ENCODE measurements at regions not wholly inside any gene's neighbourhood (a gene's known extent, or its start where the extent isn't known, plus 50 kb on each side); places are given as distances from the start of the nearest gene placed in this dataset.
"Not testable (repeated sequence)": the region's sequence is repeated elsewhere in the genome, so short reads cannot be mapped to it uniquely, and the experiment has no call there.

DNA sequence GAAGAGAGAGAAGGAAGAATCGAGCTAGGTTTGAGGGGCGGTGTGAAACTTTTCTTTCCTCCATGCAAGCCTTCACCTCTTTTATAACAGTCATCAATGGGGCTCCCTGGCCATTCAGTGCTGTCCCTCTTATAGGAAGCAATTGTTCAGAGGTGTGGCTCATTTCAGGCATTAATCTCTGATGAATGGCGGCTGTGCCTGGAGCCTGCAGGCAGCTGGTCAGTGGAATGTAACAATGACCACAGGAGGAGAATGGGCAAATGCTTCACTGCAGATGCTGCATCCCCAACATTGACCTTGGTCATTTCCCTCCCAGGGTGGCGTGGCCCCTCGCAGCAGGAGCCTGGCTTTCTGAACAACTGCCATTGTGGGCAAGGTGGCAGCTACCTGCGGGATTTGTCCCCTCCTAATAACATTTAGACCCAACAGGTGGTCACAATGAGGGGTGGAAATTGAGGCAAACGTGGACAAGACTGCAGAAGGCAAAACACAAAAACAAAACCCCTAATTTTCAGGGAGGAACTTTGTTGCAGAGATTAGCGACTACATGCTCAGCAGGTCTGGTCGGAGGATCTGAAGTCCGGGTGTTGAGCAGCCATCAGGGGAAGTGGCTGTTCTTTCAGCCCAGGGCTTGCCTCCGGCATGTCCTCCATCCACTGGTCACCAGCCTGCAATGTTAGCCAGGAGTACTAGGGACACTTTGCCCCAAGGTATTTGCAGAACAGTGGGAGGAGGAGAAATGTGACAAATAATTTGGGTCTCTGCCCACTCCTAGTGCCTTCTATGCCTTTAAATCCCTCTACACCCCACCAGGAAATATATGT lies 97.3 kb upstream of the PAXBP1 start:
- peaks cover 25% of the 10 kb centered on the region for H3K27me3 ChIP-seq (ENCODE audit: insufficient read depth, poor library complexity, severe bottlenecking)
- no peak for DNase-seq (ENCODE audit: low spot score)
- H3K36me3 ChIP-seq (ENCODE audit: low read depth) = no peaks in the 10 kb centered on the region
- no peaks in the 10 kb centered on the region for H3K4me1 ChIP-seq (ENCODE audit: insufficient read depth, poor library complexity, severe bottlenecking)
- TF ChIP-seq, protein P1, sequence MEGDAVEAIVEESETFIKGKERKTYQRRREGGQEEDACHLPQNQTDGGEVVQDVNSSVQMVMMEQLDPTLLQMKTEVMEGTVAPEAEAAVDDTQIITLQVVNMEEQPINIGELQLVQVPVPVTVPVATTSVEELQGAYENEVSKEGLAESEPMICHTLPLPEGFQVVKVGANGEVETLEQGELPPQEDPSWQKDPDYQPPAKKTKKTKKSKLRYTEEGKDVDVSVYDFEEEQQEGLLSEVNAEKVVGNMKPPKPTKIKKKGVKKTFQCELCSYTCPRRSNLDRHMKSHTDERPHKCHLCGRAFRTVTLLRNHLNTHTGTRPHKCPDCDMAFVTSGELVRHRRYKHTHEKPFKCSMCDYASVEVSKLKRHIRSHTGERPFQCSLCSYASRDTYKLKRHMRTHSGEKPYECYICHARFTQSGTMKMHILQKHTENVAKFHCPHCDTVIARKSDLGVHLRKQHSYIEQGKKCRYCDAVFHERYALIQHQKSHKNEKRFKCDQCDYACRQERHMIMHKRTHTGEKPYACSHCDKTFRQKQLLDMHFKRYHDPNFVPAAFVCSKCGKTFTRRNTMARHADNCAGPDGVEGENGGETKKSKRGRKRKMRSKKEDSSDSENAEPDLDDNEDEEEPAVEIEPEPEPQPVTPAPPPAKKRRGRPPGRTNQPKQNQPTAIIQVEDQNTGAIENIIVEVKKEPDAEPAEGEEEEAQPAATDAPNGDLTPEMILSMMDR (IDR thresholded peaks at IDR 0.05; ENCODE audit: poor library complexity, severe bottlenecking) = no peak
- no peak for ATAC-seq (ENCODE audit: low read depth)
- H3K27ac ChIP-seq (ENCODE audit: poor library complexity, severe bottlenecking) = no peak overlapping the region
- no peak overlapping the region for H3K4me3 ChIP-seq (ENCODE audit: severe bottlenecking)
- H3K9me3 ChIP-seq (ENCODE audit: severe bottlenecking) = no peaks in the 10 kb centered on the region

DNA sequence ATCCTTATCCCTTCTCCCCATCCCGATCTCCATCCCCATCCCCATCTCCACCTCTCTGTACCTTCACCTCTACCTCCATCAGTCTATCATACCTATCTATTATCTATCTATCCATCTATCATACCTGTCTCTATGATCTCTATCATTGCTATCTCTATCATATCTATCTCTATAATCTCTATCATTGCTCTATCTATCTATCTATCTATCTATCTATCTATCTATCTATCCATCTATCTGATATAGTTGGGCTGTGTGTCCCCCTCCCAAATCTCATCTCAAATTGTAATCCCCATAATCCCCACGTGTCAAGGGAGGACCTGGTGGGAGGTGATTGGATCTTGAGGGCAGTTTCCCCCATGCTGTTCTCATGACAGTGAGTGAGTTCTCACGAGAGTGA lies 97.9 kb upstream of the PAXBP1 start:
- no peaks in the 10 kb centered on the region for H3K36me3 ChIP-seq (ENCODE audit: low read depth)
- H3K27ac ChIP-seq (ENCODE audit: poor library complexity, severe bottlenecking) = no peak overlapping the region
- no peaks in the 10 kb centered on the region for H3K4me1 ChIP-seq (ENCODE audit: insufficient read depth, poor library complexity, severe bottlenecking)
- no peak overlapping the region for H3K4me3 ChIP-seq (ENCODE audit: severe bottlenecking)
- peaks cover 25% of the 10 kb centered on the region for H3K27me3 ChIP-seq (ENCODE audit: insufficient read depth, poor library complexity, severe bottlenecking)
- H3K9me3 ChIP-seq (ENCODE audit: severe bottlenecking) = no peaks in the 10 kb centered on the region
- DNase-seq (ENCODE audit: low spot score) = no peak
- ATAC-seq (ENCODE audit: low read depth) = no peak
- TF ChIP-seq, protein P1 (IDR thresholded peaks at IDR 0.05; ENCODE audit: poor library complexity, severe bottlenecking) = no peak

DNA sequence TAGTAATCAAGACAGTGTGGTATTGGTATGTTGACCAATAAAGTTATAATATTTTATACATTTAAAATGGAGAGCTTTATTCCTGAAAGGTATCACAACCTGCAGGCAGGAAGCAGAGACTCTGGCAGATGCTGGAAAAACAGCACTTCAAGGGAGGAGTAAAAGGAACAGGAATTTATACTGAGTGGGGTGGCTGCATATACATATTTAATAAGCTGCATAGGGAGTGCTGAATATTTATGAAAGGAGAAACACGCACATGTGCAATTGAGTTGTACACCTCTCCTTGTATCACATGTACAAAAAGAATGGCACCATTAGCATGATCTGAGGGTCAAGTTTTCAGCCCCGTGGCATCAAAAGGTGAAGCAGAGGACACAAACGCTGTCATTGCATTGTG lies 104.9 kb upstream of the PAXBP1 start:
- peaks cover 7% of the 10 kb centered on the region for H3K27me3 ChIP-seq (ENCODE audit: insufficient read depth, poor library complexity, severe bottlenecking)
- no peaks in the 10 kb centered on the region for H3K4me1 ChIP-seq (ENCODE audit: insufficient read depth, poor library complexity, severe bottlenecking)
- TF ChIP-seq, protein P1 (IDR thresholded peaks at IDR 0.05; ENCODE audit: poor library complexity, severe bottlenecking) = no peak
- no peaks in the 10 kb centered on the region for H3K36me3 ChIP-seq (ENCODE audit: low read depth)
- no peak overlapping the region for H3K27ac ChIP-seq (ENCODE audit: poor library complexity, severe bottlenecking)
- DNase-seq (ENCODE audit: low spot score) = no peak
- H3K4me3 ChIP-seq (ENCODE audit: severe bottlenecking) = no peak overlapping the region
- ATAC-seq (ENCODE audit: low read depth) = no peak
- H3K9me3 ChIP-seq (ENCODE audit: severe bottlenecking) = no peaks in the 10 kb centered on the region

DNA sequence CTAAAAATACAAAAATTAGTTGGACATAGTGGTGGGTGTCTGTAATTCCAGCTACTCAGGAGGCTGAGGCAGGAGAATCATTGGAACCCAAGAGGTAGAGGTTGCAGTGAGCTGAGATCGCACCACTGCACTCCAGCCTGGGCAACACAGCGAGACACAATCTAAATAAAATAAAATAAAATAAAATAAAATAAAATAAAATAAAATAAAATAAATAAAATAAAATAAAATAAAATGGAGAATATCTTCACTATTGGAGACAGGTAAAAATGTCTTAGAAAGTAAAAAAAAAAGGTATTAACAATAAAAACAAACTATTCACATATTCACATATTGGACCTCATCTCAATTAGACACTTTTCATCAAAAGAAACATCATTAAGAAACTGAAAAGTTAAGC lies 106.3 kb upstream of the PAXBP1 start:
- not testable (repeated sequence) for H3K27ac ChIP-seq (ENCODE audit: poor library complexity, severe bottlenecking); H3K9me3 ChIP-seq (ENCODE audit: severe bottlenecking); ATAC-seq (ENCODE audit: low read depth); H3K36me3 ChIP-seq (ENCODE audit: low read depth); H3K4me1 ChIP-seq (ENCODE audit: insufficient read depth, poor library complexity, severe bottlenecking); DNase-seq (ENCODE audit: low spot score); H3K4me3 ChIP-seq (ENCODE audit: severe bottlenecking)
- peaks cover 13% of the 10 kb centered on the region for H3K27me3 ChIP-seq (ENCODE audit: insufficient read depth, poor library complexity, severe bottlenecking)

DNA sequence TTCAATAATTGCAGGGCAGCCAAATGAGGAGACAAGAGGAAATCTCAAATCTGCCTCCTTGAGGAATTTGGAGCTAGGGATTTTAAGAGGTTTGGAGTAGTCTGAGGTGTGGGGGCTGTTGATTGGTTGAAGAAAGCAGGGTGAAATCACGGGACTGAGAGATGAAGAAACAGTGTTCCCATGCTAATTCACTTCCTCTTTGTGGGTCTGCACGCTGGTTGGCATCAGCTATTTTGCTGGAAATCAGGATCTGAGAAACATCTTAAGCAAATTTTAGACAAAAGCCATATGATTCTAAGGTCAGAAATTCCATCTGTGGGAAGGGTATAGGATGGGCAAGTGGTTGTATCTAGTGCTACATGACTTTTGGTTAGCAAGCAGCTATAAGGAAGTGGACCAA lies 107.1 kb upstream of the PAXBP1 start:
- Histone ChIP-seq H3K4me1 (ENCODE audit: insufficient read depth, poor library complexity, severe bottlenecking) (no peaks in the 10 kb centered on the region), H3K4me3 (ENCODE audit: severe bottlenecking) (no peak overlapping the region), H3K27ac (ENCODE audit: poor library complexity, severe bottlenecking) (no peak overlapping the region), H3K36me3 (ENCODE audit: low read depth) (no peaks in the 10 kb centered on the region), H3K9me3 (ENCODE audit: severe bottlenecking) (no peaks in the 10 kb centered on the region), H3K27me3 (ENCODE audit: insufficient read depth, poor library complexity, severe bottlenecking) (peaks cover 13% of the 10 kb centered on the region)
- DNase-seq (ENCODE audit: low spot score) (no peak), ATAC-seq (ENCODE audit: low read depth) (no peak)
- TF ChIP-seq, protein P1 (IDR thresholded peaks at IDR 0.05; ENCODE audit: poor library complexity, severe bottlenecking) = no peak
